ENCODE measurements at regions not wholly inside any gene's neighbourhood (a gene's known extent, or its start where the extent isn't known, plus 50 kb on each side); places are given as distances from the start of the nearest gene placed in this dataset.

GRCh38 chr6:112439432-112439831, 92.3 kb downstream of the RFPL4B start:
- TF ChIP-seq CTCF (IDR thresholded peaks at IDR 0.05) (no peak), EP300 (IDR thresholded peaks at IDR 0.05) (no peak), POLR2AphosphoS5 (IDR thresholded peaks at IDR 0.05) (no peak), POLR2A (IDR thresholded peaks at IDR 0.05) (no peak)
